ENCODE measurements at regions not wholly inside any gene's neighbourhood (a gene's known extent, or its start where the extent isn't known, plus 50 kb on each side); places are given as distances from the start of the nearest gene placed in this dataset.
A peak's percentile ranks its signal among the peaks of the same experiment; 100 is the strongest.

GRCh38 chr3:66592016-66592761 lies 91.4 kb upstream of the LRIG1 start:
- DNase-seq (ENCODE audit: low read depth) = no peak

- DNase-seq (ENCODE audit: low read depth) = no peak
Observed at GRCh38 chr3:66592927-66593625, 92.3 kb upstream of the LRIG1 start.

DNA sequence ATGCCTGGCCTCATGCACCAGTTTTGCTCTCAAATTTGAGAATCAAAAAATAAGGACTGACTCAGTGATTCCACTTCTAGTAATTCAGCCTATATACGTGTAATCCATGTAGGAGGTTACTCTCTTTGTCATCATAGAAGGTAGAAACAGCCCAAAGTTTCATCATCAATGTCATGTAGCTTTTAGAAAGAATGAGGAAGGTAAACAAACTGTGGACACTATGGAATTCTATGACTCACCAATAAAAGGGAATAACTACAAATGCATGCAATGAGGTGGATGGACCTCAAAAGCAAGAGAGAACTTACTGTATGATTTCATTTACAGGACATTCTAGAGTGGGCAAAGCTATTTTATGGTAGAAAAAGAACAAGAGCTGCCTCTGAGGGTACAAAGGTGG lies 93.2 kb upstream of the LRIG1 start:
- peak; percentile 54 for DNase-seq (ENCODE audit: low read depth)

DNA sequence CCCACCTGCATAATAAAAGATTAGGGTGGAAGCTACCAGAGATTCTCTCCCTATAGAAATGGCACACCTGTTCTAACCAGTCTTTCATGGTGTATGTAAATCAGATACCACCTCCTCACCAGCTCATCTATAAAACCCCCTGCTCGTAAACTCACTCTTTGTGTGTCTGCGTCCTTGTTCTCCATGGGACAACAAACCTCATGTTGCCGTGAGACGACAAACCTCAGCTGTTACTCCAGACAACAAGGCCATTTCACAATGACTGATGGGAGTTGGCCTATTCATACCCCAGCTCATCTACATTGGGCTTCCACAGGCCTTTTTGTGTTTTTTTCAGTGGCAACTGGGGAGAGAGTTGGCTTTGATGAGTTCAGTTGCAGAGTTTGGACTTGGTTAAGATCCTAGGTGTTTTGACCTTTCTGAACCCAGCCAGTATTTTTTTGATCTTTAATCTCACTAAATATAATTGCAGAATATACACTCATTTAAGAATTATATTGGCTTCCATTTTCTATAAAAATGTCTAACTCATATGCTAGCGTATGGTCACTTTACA lies 96.6 kb upstream of the LRIG1 start:
- DNase-seq (ENCODE audit: low read depth) = no peak

DNA sequence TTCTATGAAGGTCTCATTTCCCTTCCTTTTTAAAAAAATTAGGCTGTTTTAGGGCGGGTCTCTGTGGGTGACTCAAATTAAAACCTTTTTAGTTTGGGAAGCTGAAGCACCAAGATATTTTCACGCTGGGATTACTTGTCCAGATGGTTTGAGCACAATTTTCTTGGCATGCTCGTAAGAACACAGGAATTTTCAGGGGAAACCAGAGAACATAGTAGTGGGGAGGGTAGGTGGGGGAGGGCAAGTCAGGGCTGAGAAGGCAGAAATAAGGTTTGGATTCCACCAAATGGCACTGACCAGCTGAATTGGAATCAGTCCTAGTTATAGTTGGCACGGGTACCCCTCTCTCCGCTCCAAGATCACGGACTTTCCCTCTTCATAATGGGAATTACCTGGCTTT lies 97.3 kb upstream of the LRIG1 start:
- peak; percentile 44 for DNase-seq (ENCODE audit: low read depth)

DNA sequence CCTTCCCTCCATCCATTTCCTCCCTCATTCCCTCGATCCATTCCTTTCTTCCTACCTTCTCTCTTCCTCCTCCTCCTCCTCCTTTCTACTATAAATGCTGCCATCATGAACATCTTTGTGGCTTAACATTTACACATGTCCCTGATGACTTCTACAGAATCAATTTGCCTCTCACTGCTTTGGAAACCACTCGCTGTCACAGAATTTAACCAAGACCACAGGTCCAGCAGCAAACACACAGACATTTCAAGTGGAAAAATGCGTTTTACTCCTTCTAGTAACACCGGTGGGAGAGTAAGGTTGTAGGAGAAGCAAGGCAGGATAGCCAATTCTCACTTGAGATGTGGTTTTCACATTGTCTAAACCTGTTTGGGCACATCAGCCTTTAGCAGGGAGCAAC lies 101.4 kb upstream of the LRIG1 start:
- no peak for DNase-seq (ENCODE audit: low read depth)

DNA sequence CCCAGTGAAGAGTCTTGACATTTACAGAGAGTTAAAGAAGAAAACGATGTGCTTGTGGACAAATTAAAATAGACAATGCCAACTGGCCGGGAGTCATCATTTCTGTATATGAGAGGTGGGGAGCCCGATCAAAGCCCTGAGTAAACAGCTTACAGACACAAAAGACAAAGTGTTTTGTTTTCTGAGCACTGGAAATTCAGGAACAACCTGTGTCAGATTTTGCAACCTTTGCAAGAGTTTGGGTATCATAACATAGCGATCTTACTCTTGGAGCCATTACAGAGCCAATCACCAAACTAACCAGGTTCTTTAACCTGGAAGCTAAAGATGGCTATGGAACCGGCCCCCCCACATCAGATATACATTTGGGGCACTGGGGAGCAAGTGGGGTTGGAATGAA lies 101.9 kb upstream of the LRIG1 start:
- no peak for DNase-seq (ENCODE audit: low read depth)

GRCh38 chr3:66603151-66603611 lies 102.4 kb upstream of the LRIG1 start:
- DNase-seq (ENCODE audit: low read depth) = no peak

- DNase-seq (ENCODE audit: low read depth) = no peak
Observed at GRCh38 chr3:66604481-66604880, 103.7 kb upstream of the LRIG1 start.

DNA sequence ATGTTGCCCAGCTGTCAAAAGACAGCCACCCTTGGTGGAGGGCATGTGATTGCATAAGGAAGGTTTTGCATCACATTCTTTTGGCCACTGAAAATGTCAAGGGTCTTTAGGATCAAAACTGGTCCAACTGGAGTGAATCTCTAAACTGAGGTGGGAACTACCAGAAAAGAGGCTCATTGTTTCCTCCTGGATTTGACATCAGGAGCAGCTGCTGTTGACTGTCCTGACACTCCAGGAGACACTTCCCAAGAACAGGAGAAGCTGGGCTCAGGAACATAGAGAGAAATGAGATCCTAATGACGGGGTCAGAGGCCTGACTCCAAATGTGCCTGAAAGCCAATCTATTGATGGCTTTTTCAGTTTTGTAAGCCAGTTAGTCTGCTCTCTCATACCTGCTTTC lies 105.3 kb upstream of the LRIG1 start:
- no peak for DNase-seq (ENCODE audit: low read depth)

DNA sequence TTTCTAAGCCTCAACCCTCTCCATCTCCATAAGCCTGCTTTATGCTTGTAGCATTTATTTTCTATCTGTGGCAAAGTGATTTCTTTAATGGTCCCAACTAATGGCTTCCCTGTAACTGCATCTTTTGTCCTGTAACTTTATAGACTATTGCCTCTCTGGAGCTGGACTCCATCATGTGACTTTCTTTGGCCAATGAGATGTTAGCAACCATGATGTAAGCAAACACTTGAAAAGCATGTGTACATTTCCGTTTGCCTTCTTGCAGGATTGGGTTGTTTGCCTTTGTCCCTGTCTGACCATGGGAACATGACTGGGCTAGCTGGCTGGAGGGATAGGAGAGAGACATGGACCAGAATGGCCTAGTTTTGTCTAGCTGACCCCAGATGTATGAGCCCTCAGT lies 106.0 kb upstream of the LRIG1 start:
- DNase-seq (ENCODE audit: low read depth) = no peak

GRCh38 chr3:66609660-66610561 lies 109.1 kb upstream of the LRIG1 start:
- peak; percentile 81 for DNase-seq (ENCODE audit: low read depth)

GRCh38 chr3:66610562-66610909 lies 109.7 kb upstream of the LRIG1 start:
- no peak for DNase-seq (ENCODE audit: low read depth)

GRCh38 chr3:66615643-66616301 lies 115.0 kb upstream of the LRIG1 start:
- DNase-seq (ENCODE audit: low read depth) = no peak

- no peak for DNase-seq (ENCODE audit: low read depth)
Observed at GRCh38 chr3:66617351-66617750, 116.5 kb upstream of the LRIG1 start.

- peak; percentile 14 for DNase-seq (ENCODE audit: low read depth)
Observed at GRCh38 chr3:66618066-66618465, 117.2 kb upstream of the LRIG1 start.

DNA sequence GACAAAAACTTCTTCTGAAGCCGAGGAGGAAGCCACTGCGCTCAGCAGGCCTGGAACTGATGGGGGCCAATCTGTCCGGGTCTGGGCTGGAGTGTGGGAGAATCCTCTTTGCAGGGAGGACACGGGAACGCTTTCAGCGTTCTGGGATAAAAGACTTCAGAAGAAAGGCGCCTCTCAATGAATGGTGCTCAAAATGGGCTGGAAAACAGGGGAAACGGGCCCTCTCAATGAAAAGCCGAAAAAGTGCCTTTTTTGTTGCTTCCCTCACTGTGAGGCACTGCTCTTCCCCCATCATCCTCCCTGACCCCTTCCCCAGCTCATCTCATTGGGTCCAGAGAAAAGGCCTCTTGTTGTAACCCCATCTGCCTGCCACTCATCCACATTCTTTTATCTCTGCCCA lies 119.5 kb upstream of the LRIG1 start:
- no peak for DNase-seq (ENCODE audit: low read depth)

DNA sequence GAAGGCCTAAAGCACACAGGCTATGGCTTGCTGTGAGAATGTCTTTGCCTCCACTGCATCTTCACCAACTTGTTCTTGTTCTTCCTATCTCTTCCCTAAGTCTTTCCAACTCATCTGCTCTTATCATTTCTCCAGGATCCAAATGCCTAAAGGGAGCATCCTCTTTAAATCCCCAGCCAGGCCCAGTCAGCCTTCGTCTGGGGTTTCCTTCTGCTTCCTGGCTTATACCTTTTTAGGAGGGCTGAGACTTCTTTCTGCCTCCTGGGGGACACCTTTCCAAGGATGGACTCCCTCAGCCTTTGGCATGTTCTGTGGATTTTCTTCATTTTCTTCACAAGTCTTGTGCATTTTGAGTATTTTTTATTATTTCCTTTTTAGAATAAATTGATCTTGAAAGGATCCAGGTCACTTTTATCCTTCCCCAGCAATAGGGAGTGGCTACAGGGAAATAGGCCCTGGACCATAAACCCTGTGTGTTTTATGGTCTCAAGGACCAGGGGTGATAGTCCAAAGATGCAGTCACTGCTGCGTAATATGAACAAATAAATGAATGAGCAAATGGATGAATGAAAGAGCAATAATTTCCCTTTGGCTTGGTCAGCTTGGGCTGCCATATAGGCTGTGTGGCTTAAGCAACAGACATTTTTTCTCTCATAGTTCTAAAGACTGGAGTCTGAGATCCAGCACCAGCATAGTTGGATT lies 122.1 kb upstream of the LRIG1 start:
- no peak for DNase-seq (ENCODE audit: low read depth)

- DNase-seq (ENCODE audit: low read depth) = no peak
Observed at GRCh38 chr3:66625505-66626216, 124.8 kb upstream of the LRIG1 start.

All from RPMI7951 (cell line).